GM23338 (cell line): ENCODE measurements at regions not wholly inside any gene's neighbourhood (a gene's known extent, or its start where the extent isn't known, plus 50 kb on each side); places are given as distances from the start of the nearest gene placed in this dataset.

Experiments used
- ATAC-seq: fragments of 200-7000 bp; cut with Tn5 transposase; 3 replicates; pipeline ENCODE4 v1.9.1; 2020
- DNase-seq: peaks from one replicate; pipeline ENCODE4 v3.0.0-alpha.2; 2015; ENCODE audit warnings: low spot score
- H2AFZ ChIP-seq: fragments of 200-600 bp; sonication (generic); 2 replicates; pipeline ENCODE4 v1.8.0; 2016; ENCODE audit warnings: antibody characterized with exemption, mild to moderate bottlenecking, moderate library complexity
- H3F3A ChIP-seq: fragments of 200-600 bp; sonication (generic); replicated peaks from 2 replicates; pipeline ENCODE4 v1.8.0; 2017; ENCODE audit warnings: antibody characterized with exemption, mixed run types, low read depth
- H3K27ac ChIP-seq: fragments of 200-600 bp; sonication (generic); 2 replicates; pipeline ENCODE4 v1.6.1; 2016; ENCODE audit warnings: low read depth
- H3K27me3 ChIP-seq: fragments of 200-600 bp; sonication (generic); 2 replicates; pipeline ENCODE4 v1.8.0; 2016; ENCODE audit warnings: mild to moderate bottlenecking, mixed run types, moderate library complexity; ENCODE audit not compliant: insufficient read depth
- H3K36me3 ChIP-seq: fragments of 200-600 bp; sonication (generic); 2 replicates; pipeline ENCODE4 v1.8.0; 2016; ENCODE audit warnings: mild to moderate bottlenecking; ENCODE audit not compliant: insufficient read depth
- H3K4me1 ChIP-seq: fragments of 200-600 bp; sonication (generic); 2 replicates; pipeline ENCODE4 v1.8.0; 2016; ENCODE audit warnings: mild to moderate bottlenecking, moderate library complexity; ENCODE audit not compliant: insufficient read depth
- H3K4me2 ChIP-seq: fragments of 200-600 bp; sonication (generic); 2 replicates; pipeline ENCODE4 v1.7.1; 2017; ENCODE audit warnings: mixed run types
- H3K4me3 ChIP-seq: fragments of 200-600 bp; sonication (generic); 2 replicates; pipeline ENCODE4 v1.6.1; 2016; ENCODE audit warnings: mixed run types
- H3K79me2 ChIP-seq: fragments of 200-600 bp; sonication (generic); replicated peaks from 2 replicates; pipeline ENCODE4 v1.8.0; 2017; ENCODE audit warnings: mild to moderate bottlenecking; ENCODE audit not compliant: insufficient read depth
- H3K9me2 ChIP-seq: fragments of 200-600 bp; sonication (generic); 2 replicates; pipeline ENCODE4 v1.8.0; 2017; ENCODE audit not compliant: insufficient read depth
- H4K20me1 ChIP-seq: fragments of 200-600 bp; sonication (generic); replicated peaks from 2 replicates; pipeline ENCODE4 v1.8.0; 2017; ENCODE audit warnings: mild to moderate bottlenecking; ENCODE audit not compliant: insufficient read depth
- H3K27ac Mint-ChIP-seq: 2 replicates; pipeline ENCODE4 v1.8.0; 2020; ENCODE audit warnings: inconsistent platforms, mild to moderate bottlenecking, moderate library complexity, mixed read lengths
- H3K27me3 Mint-ChIP-seq: 3 replicates; pipeline ENCODE4 v1.8.0; 2022; ENCODE audit warnings: low read depth, mild to moderate bottlenecking, moderate library complexity, mixed read lengths, inconsistent platforms; ENCODE audit not compliant: insufficient read depth, poor library complexity
- H3K36me3 Mint-ChIP-seq: 3 replicates; pipeline ENCODE4 v1.8.0; 2021; ENCODE audit warnings: low read depth, mild to moderate bottlenecking, inconsistent platforms, moderate library complexity, mixed read lengths
- H3K4me1 Mint-ChIP-seq: 3 replicates; pipeline ENCODE4 v1.8.0; 2020; ENCODE audit warnings: mild to moderate bottlenecking, inconsistent platforms, mixed read lengths
- H3K4me3 Mint-ChIP-seq: 3 replicates; pipeline ENCODE4 v1.8.0; 2021; ENCODE audit warnings: moderate library complexity, mild to moderate bottlenecking, inconsistent platforms, mixed read lengths
- H3K9me3 Mint-ChIP-seq: 3 replicates; pipeline ENCODE4 v1.8.0; 2020; ENCODE audit warnings: moderate library complexity, mild to moderate bottlenecking, inconsistent platforms, mixed read lengths
- CREB1 ChIP-seq: fragments of 250-450 bp; sonication (Bioruptor Pico); IDR thresholded peaks from 2 replicates; pipeline ENCODE4 v1.5.0; 2020; ENCODE audit warnings: low read depth, mild to moderate bottlenecking, moderate library complexity
- EZH2 ChIP-seq: fragments of 200-600 bp; sonication (generic); IDR thresholded peaks from one replicate; pipeline ENCODE4 v1.8.0; 2017; ENCODE audit warnings: antibody characterized with exemption, mild to moderate bottlenecking, low read depth; ENCODE audit not compliant: unreplicated experiment
- EZH2phosphoT487 ChIP-seq: fragments of 200-600 bp; sonication (generic); IDR thresholded peaks from one replicate; pipeline ENCODE4 v1.8.1; 2018; ENCODE audit warnings: antibody characterized with exemption; ENCODE audit not compliant: unreplicated experiment
- JUNB ChIP-seq: IDR thresholded peaks from one replicate; pipeline ENCODE4 v1.6.1; 2016; ENCODE audit warnings: antibody characterized with exemption; ENCODE audit not compliant: unreplicated experiment
- NANOG ChIP-seq: IDR thresholded peaks from 2 replicates; pipeline ENCODE4 v1.6.1; 2016; ENCODE audit warnings: antibody characterized with exemption, borderline replicate concordance
- POLR2AphosphoS5 ChIP-seq: IDR thresholded peaks from 2 replicates; pipeline ENCODE4 v1.6.1; 2016; ENCODE audit warnings: antibody characterized with exemption, low read depth
- STAT1 ChIP-seq: IDR thresholded peaks from one replicate; pipeline ENCODE4 v1.6.1; 2016; ENCODE audit warnings: antibody characterized with exemption; ENCODE audit not compliant: unreplicated experiment
- ZNF114 ChIP-seq: fragments of 250-450 bp; sonication (Bioruptor Pico); IDR thresholded peaks from 2 replicates; pipeline ENCODE4 v1.5.0; 2020; ENCODE audit warnings: mild to moderate bottlenecking, moderate library complexity
- ZNF331 ChIP-seq: fragments of 250-450 bp; sonication (Bioruptor Pico); IDR thresholded peaks from 2 replicates; pipeline ENCODE4 v1.5.0; 2020; ENCODE audit warnings: low read depth, mild to moderate bottlenecking, moderate library complexity
- ZNF462 ChIP-seq: fragments of 250-450 bp; sonication (Bioruptor Pico); IDR thresholded peaks from 2 replicates; pipeline ENCODE4 v1.5.0; 2020; ENCODE audit warnings: mild to moderate bottlenecking, moderate library complexity
- TF ChIP-seq, protein P1 (sequence below): IDR thresholded peaks from 2 replicates; pipeline ENCODE4 v1.6.1; 2016; ENCODE audit warnings: antibody characterized with exemption
- TF ChIP-seq, protein P2 (sequence below), 2 experiments: fragments of 200-600 bp in 1 of 2; sonication (generic) in 1 of 2; conservative IDR thresholded peaks; 2 replicates each; pipeline versions ENCODE4 v1.5.1 to v1.6.1; 2016 to 2017; ENCODE audit warnings: antibody characterized with exemption in 2 of 2, low read depth in 2 of 2, mild to moderate bottlenecking in 2 of 2, moderate library complexity in 1 of 2
- TF ChIP-seq, protein P3 (sequence below): IDR thresholded peaks from one replicate; pipeline ENCODE4 v1.6.1; 2018; ENCODE audit warnings: antibody characterized with exemption; ENCODE audit not compliant: unreplicated experiment

DNA sequence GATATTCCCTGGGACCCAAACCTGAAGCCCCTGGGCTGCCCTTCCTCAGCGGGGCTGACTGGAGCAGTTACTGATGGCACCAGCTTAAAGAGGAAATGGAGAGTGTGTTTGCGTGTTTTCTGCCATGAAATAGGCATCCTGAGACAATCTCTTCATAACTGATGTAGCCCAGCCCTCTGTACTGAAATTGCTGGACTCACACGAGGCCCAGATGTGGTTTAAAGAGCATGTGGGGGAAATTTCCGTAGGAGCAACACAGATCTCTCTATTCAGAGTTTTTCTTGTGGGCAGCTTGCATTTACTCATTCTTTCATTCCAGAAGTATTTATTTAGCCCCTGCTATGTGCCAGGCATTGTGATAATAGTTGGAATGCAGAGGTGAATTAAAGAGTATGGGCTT lies 782.1 kb upstream of the TBX3 start:
- H3K4me2 ChIP-seq: no peak overlapping the region
- Mint-ChIP-seq H3K27me3 (peaks cover 3% of the 10 kb centered on the region), H3K27ac (no peak overlapping the region), H3K9me3 (peaks cover 5% of the 10 kb centered on the region), H3K36me3 (no peaks in the 10 kb centered on the region), H3K4me3 (no peak overlapping the region), H3K4me1 (no peaks in the 10 kb centered on the region)
- no peaks in the 10 kb centered on the region for H3K4me1 ChIP-seq
- no peaks in the 10 kb centered on the region for H4K20me1 ChIP-seq
- H3K79me2 ChIP-seq: no peaks in the 10 kb centered on the region
- ATAC-seq (no peak), DNase-seq (no peak)
- no peaks in the 10 kb centered on the region for H3K36me3 ChIP-seq
- H2AFZ ChIP-seq: no peak overlapping the region
- TF ChIP-seq POLR2AphosphoS5 (no peak), EZH2phosphoT487 (no peak), ZNF114 (CRISPR knock-in tag) (no peak), JUNB (no peak), EZH2 (no peak), ZNF331 (CRISPR knock-in tag) (no peak), NANOG (no peak), STAT1 (no peak), ZNF462 (no peak), CREB1 (CRISPR knock-in tag) (no peak)
- TF ChIP-seq, protein P1, sequence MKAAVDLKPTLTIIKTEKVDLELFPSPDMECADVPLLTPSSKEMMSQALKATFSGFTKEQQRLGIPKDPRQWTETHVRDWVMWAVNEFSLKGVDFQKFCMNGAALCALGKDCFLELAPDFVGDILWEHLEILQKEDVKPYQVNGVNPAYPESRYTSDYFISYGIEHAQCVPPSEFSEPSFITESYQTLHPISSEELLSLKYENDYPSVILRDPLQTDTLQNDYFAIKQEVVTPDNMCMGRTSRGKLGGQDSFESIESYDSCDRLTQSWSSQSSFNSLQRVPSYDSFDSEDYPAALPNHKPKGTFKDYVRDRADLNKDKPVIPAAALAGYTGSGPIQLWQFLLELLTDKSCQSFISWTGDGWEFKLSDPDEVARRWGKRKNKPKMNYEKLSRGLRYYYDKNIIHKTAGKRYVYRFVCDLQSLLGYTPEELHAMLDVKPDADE: no peak
- TF ChIP-seq, protein P2, sequence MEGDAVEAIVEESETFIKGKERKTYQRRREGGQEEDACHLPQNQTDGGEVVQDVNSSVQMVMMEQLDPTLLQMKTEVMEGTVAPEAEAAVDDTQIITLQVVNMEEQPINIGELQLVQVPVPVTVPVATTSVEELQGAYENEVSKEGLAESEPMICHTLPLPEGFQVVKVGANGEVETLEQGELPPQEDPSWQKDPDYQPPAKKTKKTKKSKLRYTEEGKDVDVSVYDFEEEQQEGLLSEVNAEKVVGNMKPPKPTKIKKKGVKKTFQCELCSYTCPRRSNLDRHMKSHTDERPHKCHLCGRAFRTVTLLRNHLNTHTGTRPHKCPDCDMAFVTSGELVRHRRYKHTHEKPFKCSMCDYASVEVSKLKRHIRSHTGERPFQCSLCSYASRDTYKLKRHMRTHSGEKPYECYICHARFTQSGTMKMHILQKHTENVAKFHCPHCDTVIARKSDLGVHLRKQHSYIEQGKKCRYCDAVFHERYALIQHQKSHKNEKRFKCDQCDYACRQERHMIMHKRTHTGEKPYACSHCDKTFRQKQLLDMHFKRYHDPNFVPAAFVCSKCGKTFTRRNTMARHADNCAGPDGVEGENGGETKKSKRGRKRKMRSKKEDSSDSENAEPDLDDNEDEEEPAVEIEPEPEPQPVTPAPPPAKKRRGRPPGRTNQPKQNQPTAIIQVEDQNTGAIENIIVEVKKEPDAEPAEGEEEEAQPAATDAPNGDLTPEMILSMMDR (conservative IDR thresholded peaks at IDR 0.05; ENCODE audit: low read depth in 2 of 2): no peak
- TF ChIP-seq, protein P3, sequence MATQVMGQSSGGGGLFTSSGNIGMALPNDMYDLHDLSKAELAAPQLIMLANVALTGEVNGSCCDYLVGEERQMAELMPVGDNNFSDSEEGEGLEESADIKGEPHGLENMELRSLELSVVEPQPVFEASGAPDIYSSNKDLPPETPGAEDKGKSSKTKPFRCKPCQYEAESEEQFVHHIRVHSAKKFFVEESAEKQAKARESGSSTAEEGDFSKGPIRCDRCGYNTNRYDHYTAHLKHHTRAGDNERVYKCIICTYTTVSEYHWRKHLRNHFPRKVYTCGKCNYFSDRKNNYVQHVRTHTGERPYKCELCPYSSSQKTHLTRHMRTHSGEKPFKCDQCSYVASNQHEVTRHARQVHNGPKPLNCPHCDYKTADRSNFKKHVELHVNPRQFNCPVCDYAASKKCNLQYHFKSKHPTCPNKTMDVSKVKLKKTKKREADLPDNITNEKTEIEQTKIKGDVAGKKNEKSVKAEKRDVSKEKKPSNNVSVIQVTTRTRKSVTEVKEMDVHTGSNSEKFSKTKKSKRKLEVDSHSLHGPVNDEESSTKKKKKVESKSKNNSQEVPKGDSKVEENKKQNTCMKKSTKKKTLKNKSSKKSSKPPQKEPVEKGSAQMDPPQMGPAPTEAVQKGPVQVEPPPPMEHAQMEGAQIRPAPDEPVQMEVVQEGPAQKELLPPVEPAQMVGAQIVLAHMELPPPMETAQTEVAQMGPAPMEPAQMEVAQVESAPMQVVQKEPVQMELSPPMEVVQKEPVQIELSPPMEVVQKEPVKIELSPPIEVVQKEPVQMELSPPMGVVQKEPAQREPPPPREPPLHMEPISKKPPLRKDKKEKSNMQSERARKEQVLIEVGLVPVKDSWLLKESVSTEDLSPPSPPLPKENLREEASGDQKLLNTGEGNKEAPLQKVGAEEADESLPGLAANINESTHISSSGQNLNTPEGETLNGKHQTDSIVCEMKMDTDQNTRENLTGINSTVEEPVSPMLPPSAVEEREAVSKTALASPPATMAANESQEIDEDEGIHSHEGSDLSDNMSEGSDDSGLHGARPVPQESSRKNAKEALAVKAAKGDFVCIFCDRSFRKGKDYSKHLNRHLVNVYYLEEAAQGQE: no peak
- H3K9me2 ChIP-seq: peaks cover 5% of the 10 kb centered on the region
- H3K27me3 ChIP-seq: no peaks in the 10 kb centered on the region
- H3K27ac ChIP-seq: no peak overlapping the region
- no peak overlapping the region for H3K4me3 ChIP-seq
- H3F3A ChIP-seq: no peaks in the 10 kb centered on the region
